ENCODE measurements at regions not wholly inside any gene's neighbourhood (a gene's known extent, or its start where the extent isn't known, plus 50 kb on each side); places are given as distances from the start of the nearest gene placed in this dataset.

DNA sequence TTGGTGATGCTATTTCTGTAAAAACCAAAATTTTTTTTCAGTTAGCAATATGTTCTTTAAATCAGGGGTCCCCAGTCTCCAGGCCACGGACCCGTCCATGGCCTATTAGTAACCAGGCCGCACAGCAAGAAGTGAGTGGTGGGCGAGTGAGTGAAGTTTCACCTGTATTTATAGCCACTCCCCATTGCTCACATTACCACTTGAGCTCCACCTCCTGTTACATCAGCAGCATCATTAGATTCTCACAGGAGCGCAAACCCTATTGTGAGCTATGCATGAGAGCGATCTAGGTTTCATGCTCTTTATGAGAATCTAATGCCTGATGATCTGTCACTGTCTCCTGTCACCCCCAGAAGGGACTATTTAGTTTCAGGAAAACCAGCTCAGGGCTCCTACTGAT, 58.9 kb upstream of the SLC7A1 start:
- H3K9me3 ChIP-seq: peaks cover 0 to 4% (median 0%) of the 10 kb centered on the region in 12 donors
- no peak for DNase-seq
- no peaks in the 10 kb centered on the region for H3K4me1 ChIP-seq
- H3K27ac ChIP-seq: no peak overlapping the region
- intact Hi-C loops (cut with DNase I): no loop called here
- TF ChIP-seq, protein P1, sequence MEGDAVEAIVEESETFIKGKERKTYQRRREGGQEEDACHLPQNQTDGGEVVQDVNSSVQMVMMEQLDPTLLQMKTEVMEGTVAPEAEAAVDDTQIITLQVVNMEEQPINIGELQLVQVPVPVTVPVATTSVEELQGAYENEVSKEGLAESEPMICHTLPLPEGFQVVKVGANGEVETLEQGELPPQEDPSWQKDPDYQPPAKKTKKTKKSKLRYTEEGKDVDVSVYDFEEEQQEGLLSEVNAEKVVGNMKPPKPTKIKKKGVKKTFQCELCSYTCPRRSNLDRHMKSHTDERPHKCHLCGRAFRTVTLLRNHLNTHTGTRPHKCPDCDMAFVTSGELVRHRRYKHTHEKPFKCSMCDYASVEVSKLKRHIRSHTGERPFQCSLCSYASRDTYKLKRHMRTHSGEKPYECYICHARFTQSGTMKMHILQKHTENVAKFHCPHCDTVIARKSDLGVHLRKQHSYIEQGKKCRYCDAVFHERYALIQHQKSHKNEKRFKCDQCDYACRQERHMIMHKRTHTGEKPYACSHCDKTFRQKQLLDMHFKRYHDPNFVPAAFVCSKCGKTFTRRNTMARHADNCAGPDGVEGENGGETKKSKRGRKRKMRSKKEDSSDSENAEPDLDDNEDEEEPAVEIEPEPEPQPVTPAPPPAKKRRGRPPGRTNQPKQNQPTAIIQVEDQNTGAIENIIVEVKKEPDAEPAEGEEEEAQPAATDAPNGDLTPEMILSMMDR (IDR thresholded peaks at IDR 0.05): no peak
- no peak for TF ChIP-seq POLR2A (IDR thresholded peaks at IDR 0.05)
- WGBS, 4 donors: 95 to 98% (median 96%) methylated on average over 6 of the region's 6 CpGs
- no peaks in the 10 kb centered on the region for H3K27me3 ChIP-seq
- no peaks in the 10 kb centered on the region for H3K36me3 ChIP-seq
- no peak overlapping the region for H3K4me3 ChIP-seq
- no peak for ATAC-seq

DNA sequence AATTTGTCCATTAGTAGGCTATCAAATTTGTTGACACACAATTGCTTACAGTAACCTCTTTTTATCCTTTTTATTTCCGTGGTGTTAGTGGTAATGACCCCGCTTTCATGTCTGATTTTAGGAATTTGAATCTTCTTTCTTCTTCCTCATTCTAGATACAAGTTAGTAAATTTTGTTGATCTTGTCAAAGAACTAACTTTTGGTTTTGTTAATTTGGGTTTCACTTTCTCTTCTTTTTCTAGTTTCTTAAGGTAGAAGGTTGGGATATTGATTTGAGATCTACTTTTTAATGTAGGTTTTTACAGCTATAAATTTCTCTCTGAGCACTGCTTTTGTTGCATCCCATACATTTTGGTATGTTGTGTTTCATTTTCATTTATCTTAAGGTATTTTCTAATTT, 53.3 kb upstream of the SLC7A1 start:
- H3K27me3 ChIP-seq: no peaks in the 10 kb centered on the region

More for the DNA sequence above, 53.3 kb upstream of the SLC7A1 start:
- DNase-seq (no peak), ATAC-seq (no peak)
- peaks cover 0 to 12% (median 0%) of the 10 kb centered on the region in 12 donors for H3K9me3 ChIP-seq
- WGBS, 4 donors: 65 to 97% (median 91%) methylated on average over 2 of the region's 2 CpGs
- no peak overlapping the region for H3K4me3 ChIP-seq
- H3K36me3 ChIP-seq: no peaks in the 10 kb centered on the region
- intact Hi-C loops (cut with DNase I): no loop called here
- TF ChIP-seq, protein P1 (IDR thresholded peaks at IDR 0.05): no peak
- TF ChIP-seq POLR2A (IDR thresholded peaks at IDR 0.05): no peak
- no peak overlapping the region for H3K27ac ChIP-seq
- H3K4me1 ChIP-seq: no peaks in the 10 kb centered on the region

Data from heart left ventricle (tissue), 16 donors.